ENCODE measurements at regions not wholly inside any gene's neighbourhood (a gene's known extent, or its start where the extent isn't known, plus 50 kb on each side); places are given as distances from the start of the nearest gene placed in this dataset.

DNA sequence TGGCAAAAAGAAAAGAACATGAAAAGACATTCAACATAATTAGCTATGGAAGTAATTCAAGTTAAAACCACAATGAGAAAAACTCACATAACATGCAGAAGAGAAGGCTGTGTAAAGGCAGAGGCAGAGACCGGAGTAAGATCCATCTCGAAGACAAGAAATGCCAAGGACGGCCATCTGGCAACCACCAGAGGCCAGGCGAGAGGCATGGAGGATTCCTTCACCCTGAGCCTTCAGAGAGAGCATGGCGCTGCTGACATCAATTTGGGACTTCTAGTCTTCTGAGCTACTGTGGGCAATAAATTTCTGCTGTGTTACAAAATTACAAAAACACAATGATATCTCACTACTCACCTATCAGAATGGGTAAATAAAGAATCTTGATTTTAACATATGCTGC is 381.0 kb downstream of the TSHZ3 start:
- CTCF ChIA-PET: no interaction called here
- POLR2A ChIA-PET: no interaction called here
- intact Hi-C loops (cut with micrococcal nuclease; ENCODE audit: unreplicated experiment) (no loop called here), in situ Hi-C loops (cut with HindIII; ENCODE audit: low pct_unique_long_range_greater_than_20kb, low sequenced_read_pairs) (no loop called here)
- no peak overlapping the region for H3K27ac ChIP-seq (ENCODE audit: low read length)
- peak; percentile 78 for ATAC-seq
- H3K27me3 ChIP-seq (ENCODE audit: control insufficient read depth, insufficient read depth, low read length): no peaks in the 10 kb centered on the region
- H3K4me3 ChIP-seq (ENCODE audit: low read depth in 2 of 2, low read length in 2 of 2): no peak overlapping the region
- DNase-seq (ENCODE audit: low read depth, low spot score): no peak
- no TSS peak for BruUV-seq (replicated peaks)
- no peak for TF ChIP-seq POLR2AphosphoS5 (IDR thresholded peaks at IDR 0.05; ENCODE audit: low read depth, low read length)
- TF ChIP-seq, protein P1, sequence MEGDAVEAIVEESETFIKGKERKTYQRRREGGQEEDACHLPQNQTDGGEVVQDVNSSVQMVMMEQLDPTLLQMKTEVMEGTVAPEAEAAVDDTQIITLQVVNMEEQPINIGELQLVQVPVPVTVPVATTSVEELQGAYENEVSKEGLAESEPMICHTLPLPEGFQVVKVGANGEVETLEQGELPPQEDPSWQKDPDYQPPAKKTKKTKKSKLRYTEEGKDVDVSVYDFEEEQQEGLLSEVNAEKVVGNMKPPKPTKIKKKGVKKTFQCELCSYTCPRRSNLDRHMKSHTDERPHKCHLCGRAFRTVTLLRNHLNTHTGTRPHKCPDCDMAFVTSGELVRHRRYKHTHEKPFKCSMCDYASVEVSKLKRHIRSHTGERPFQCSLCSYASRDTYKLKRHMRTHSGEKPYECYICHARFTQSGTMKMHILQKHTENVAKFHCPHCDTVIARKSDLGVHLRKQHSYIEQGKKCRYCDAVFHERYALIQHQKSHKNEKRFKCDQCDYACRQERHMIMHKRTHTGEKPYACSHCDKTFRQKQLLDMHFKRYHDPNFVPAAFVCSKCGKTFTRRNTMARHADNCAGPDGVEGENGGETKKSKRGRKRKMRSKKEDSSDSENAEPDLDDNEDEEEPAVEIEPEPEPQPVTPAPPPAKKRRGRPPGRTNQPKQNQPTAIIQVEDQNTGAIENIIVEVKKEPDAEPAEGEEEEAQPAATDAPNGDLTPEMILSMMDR (IDR thresholded peaks at IDR 0.05): peak; percentile 73
- no peaks in the 10 kb centered on the region for H3K36me3 ChIP-seq (ENCODE audit: control insufficient read depth, insufficient read depth, low read length)
- no peaks in the 10 kb centered on the region for H3K9me3 ChIP-seq (ENCODE audit: control insufficient read depth, insufficient read depth, low read depth, low read length)
- no peaks in the 10 kb centered on the region for H3K4me1 ChIP-seq (ENCODE audit: control insufficient read depth, insufficient read depth, low read length)

DNA sequence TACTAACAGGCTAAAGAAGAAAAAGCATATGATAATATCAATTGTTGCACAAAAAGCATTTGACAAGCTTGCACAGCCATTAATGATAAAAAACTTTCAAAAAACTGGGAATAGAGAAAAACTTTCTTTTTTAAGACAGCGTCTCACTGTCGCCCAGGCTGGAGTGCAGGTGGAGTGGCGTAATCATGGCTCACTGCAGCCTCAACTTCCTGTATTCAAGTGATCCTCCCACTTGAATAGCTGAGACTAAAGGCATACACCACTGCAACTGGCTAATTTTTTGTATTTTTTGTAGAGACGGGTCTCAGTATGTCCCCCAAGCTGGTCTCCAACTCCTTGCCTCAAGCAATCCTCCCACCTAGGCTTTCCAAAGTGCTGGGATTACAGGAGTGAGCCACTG is 382.8 kb downstream of the TSHZ3 start:
- BruUV-seq (replicated peaks): no TSS peak
- no peaks in the 10 kb centered on the region for H3K4me1 ChIP-seq (ENCODE audit: control insufficient read depth, insufficient read depth, low read length)
- intact Hi-C loops (cut with micrococcal nuclease; ENCODE audit: unreplicated experiment): no loop called here
- POLR2A ChIA-PET: no interaction called here
- H3K36me3 ChIP-seq (ENCODE audit: control insufficient read depth, insufficient read depth, low read length): no peaks in the 10 kb centered on the region
- no peak overlapping the region for H3K4me3 ChIP-seq (ENCODE audit: low read depth in 2 of 2, low read length in 2 of 2)
- no peak overlapping the region for H3K27ac ChIP-seq (ENCODE audit: low read length)
- CTCF ChIA-PET: no interaction called here
- in situ Hi-C loops (cut with HindIII; ENCODE audit: low pct_unique_long_range_greater_than_20kb, low sequenced_read_pairs): no loop called here
- no peak for DNase-seq (ENCODE audit: low read depth, low spot score)
- H3K9me3 ChIP-seq (ENCODE audit: control insufficient read depth, insufficient read depth, low read depth, low read length): no peaks in the 10 kb centered on the region
- TF ChIP-seq TCF7L2 (IDR thresholded peaks at IDR 0.05; ENCODE audit: low read depth, low read length) (no peak), SIN3A (IDR thresholded peaks at IDR 0.05; ENCODE audit: borderline replicate concordance, insufficient read depth, low read depth, low read length) (no peak), POLR2AphosphoS5 (IDR thresholded peaks at IDR 0.05; ENCODE audit: low read depth, low read length) (no peak)
- TF ChIP-seq, protein P1 (IDR thresholded peaks at IDR 0.05): no peak
- TF ChIP-seq, protein P2, sequence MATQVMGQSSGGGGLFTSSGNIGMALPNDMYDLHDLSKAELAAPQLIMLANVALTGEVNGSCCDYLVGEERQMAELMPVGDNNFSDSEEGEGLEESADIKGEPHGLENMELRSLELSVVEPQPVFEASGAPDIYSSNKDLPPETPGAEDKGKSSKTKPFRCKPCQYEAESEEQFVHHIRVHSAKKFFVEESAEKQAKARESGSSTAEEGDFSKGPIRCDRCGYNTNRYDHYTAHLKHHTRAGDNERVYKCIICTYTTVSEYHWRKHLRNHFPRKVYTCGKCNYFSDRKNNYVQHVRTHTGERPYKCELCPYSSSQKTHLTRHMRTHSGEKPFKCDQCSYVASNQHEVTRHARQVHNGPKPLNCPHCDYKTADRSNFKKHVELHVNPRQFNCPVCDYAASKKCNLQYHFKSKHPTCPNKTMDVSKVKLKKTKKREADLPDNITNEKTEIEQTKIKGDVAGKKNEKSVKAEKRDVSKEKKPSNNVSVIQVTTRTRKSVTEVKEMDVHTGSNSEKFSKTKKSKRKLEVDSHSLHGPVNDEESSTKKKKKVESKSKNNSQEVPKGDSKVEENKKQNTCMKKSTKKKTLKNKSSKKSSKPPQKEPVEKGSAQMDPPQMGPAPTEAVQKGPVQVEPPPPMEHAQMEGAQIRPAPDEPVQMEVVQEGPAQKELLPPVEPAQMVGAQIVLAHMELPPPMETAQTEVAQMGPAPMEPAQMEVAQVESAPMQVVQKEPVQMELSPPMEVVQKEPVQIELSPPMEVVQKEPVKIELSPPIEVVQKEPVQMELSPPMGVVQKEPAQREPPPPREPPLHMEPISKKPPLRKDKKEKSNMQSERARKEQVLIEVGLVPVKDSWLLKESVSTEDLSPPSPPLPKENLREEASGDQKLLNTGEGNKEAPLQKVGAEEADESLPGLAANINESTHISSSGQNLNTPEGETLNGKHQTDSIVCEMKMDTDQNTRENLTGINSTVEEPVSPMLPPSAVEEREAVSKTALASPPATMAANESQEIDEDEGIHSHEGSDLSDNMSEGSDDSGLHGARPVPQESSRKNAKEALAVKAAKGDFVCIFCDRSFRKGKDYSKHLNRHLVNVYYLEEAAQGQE (IDR thresholded peaks at IDR 0.05; ENCODE audit: insufficient read depth in 1 of 2, low read depth in 2 of 2, low read length in 1 of 2): no peak
- H3K27me3 ChIP-seq (ENCODE audit: control insufficient read depth, insufficient read depth, low read length): no peaks in the 10 kb centered on the region
- no peak for ATAC-seq

DNA sequence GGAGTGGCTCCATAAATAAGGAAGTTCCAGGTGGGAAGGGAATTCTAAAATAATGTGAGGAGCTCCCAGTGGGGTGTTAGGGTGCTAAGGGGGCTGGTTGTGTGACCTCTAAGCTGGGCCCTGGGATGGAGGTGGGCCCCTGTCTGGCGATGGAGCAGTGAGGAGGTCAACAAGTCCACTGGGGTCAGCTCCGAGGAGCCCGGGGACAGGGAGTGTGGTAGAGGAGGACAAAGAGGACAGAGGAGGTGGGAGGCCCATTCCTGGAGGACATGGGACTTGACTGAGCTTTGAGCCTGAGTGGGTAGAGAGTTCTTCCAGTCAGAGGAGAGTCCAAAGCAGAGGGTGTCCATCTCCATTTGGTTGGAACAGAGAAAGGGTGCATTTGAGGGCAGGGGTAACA is 390.2 kb downstream of the TSHZ3 start:
- DNase-seq (ENCODE audit: low read depth, low spot score): no peak
- POLR2A ChIA-PET: no interaction called here
- TF ChIP-seq POLR2AphosphoS5 (IDR thresholded peaks at IDR 0.05; ENCODE audit: low read depth, low read length): no peak
- no peak for TF ChIP-seq TCF7L2 (IDR thresholded peaks at IDR 0.05; ENCODE audit: low read depth, low read length)
- TF ChIP-seq SIN3A (IDR thresholded peaks at IDR 0.05; ENCODE audit: borderline replicate concordance, insufficient read depth, low read depth, low read length): no peak
- TF ChIP-seq, protein P1 (IDR thresholded peaks at IDR 0.05): no peak
- TF ChIP-seq, protein P2 (IDR thresholded peaks at IDR 0.05; ENCODE audit: insufficient read depth in 1 of 2, low read depth in 2 of 2, low read length in 1 of 2): no peak
- Histone ChIP-seq H3K27me3 (ENCODE audit: control insufficient read depth, insufficient read depth, low read length) (no peaks in the 10 kb centered on the region), H3K4me3 (ENCODE audit: low read depth in 2 of 2, low read length in 2 of 2) (no peak overlapping the region), H3K4me1 (ENCODE audit: control insufficient read depth, insufficient read depth, low read length) (no peaks in the 10 kb centered on the region), H3K9me3 (ENCODE audit: control insufficient read depth, insufficient read depth, low read depth, low read length) (no peaks in the 10 kb centered on the region), H3K36me3 (ENCODE audit: control insufficient read depth, insufficient read depth, low read length) (no peaks in the 10 kb centered on the region), H3K27ac (ENCODE audit: low read length) (no peak overlapping the region)
- ATAC-seq: no peak
- intact Hi-C loops (cut with micrococcal nuclease; ENCODE audit: unreplicated experiment) (no loop called here), in situ Hi-C loops (cut with HindIII; ENCODE audit: low pct_unique_long_range_greater_than_20kb, low sequenced_read_pairs) (no loop called here)
- no TSS peak for BruUV-seq (replicated peaks)
- CTCF ChIA-PET: interaction anchor here (0.6 kb wide), 1 partner anchor 518 kb away, joined by 4 read pairs; no protein-coding TSS in a partner anchor

All from Panc1 (cell line).